ENCODE measurements at regions not wholly inside any gene's neighbourhood (a gene's known extent, or its start where the extent isn't known, plus 50 kb on each side); places are given as distances from the start of the nearest gene placed in this dataset.

DNA sequence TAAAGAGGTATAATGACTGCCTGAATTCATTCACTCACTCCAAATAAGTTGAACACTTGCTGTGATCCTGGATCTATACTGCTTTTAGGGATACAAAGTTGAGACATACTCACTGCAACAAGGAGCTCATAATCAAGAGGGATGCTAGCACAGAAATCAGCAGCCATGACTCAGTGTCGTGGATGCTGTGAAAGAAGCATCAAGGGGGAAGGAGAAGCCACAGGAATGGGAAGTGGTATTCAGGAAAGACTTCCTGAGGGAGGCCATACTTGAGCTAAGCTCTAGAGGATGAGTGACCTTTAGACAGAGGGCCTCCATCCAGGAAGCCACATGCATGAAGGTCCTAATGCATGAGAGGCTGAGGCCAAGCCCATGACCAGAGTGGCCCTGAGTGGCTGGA is 245.7 kb upstream of the RORA start:
- 71 to 92% methylated on average over 1 of the region's 1 CpG for WGBS, 2 donors
- H3K27ac ChIP-seq, result no peak overlapping the region
- no peak for DNase-seq
- intact Hi-C loops (cut with DNase I; ENCODE audit: low total_unique reads), result no loop called here
- H3K9me3 ChIP-seq, result no peaks in the 10 kb centered on the region
- H3K4me1 ChIP-seq, result no peaks in the 10 kb centered on the region
- no peaks in the 10 kb centered on the region for H3K36me3 ChIP-seq (ENCODE audit: low read depth, missing control alignments)
- H3K27me3 ChIP-seq, result no peaks in the 10 kb centered on the region
- TF ChIP-seq POLR2A (IDR thresholded peaks at IDR 0.05), result no peak
- TF ChIP-seq, protein P1, sequence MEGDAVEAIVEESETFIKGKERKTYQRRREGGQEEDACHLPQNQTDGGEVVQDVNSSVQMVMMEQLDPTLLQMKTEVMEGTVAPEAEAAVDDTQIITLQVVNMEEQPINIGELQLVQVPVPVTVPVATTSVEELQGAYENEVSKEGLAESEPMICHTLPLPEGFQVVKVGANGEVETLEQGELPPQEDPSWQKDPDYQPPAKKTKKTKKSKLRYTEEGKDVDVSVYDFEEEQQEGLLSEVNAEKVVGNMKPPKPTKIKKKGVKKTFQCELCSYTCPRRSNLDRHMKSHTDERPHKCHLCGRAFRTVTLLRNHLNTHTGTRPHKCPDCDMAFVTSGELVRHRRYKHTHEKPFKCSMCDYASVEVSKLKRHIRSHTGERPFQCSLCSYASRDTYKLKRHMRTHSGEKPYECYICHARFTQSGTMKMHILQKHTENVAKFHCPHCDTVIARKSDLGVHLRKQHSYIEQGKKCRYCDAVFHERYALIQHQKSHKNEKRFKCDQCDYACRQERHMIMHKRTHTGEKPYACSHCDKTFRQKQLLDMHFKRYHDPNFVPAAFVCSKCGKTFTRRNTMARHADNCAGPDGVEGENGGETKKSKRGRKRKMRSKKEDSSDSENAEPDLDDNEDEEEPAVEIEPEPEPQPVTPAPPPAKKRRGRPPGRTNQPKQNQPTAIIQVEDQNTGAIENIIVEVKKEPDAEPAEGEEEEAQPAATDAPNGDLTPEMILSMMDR (IDR thresholded peaks at IDR 0.05), result no peak
- no peak overlapping the region for H3K4me3 ChIP-seq

DNA sequence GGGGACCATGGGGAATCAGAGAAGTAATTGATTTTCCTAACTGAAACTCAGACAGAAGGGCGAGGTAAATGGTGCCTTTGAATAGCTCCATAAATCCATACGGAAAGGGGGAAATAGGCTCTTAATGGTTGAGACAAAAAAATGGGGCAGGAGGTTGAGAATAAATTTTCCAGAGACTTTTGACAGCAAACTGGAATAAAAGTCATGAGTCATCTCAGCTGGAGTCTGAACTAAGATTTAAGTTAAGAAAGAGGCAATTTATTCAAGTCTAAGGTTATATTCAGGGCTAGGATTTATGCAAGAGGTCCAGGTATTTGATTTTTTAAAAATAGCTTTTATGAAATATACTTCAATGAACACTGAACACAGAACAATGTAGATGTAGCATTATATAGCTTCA is 238.7 kb upstream of the RORA start:
- 65 to 69% methylated on average over 2 of the region's 2 CpGs for WGBS, 2 donors

DNA sequence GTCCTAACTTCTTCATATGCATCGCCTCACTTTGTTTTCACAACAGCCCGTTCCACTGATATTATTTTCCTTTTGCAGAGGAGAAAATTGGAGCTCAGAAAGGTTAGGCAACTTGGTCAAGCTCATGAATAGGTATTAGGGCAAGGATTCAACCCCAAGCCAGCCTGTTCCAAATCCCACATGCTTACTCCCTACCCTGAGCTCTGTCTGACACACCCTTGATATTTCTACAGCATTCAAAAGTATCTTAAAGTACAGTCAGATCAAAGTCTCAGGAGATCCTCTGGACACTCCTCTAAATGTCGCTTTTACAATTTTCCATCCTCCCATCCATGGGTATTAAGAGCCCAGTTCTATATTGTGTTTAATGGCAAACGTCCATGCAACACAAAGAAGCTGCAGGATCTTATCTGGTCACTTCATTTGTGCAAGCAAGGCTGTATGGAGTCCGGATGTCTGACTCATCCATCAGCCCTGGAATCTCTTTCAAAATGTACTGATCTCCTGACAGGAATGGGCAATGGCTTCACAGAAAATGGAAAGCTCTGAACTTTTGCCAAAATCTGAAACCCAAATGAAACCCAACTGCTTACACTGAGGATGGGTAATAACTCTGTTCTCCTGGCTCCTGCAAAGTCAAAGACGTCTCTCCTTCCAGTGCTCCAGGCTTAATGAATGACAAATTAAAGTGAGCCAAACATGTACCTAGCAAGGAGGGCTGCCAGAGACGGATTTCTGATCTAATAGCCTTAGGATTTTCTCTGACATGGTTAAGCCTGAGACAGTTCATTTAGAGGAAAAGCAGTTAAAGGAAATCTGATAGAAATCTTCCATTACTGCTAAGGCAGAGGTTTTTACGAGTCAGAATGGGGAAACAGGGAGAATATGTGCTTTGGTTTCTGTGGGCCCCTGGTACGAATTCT is 230.9 kb upstream of the RORA start:
- H3K27me3 ChIP-seq, result no peaks in the 10 kb centered on the region
- no peak overlapping the region for H3K27ac ChIP-seq
- DNase-seq, result no peak
- no peaks in the 10 kb centered on the region for H3K9me3 ChIP-seq
- 73 to 80% methylated on average over 8 to 9 of the region's 9 CpGs for WGBS, 2 donors
- no peak for TF ChIP-seq POLR2A (IDR thresholded peaks at IDR 0.05)
- TF ChIP-seq, protein P1 (IDR thresholded peaks at IDR 0.05), result no peak
- H3K36me3 ChIP-seq (ENCODE audit: low read depth, missing control alignments), result no peaks in the 10 kb centered on the region
- no peak overlapping the region for H3K4me3 ChIP-seq
- no peaks in the 10 kb centered on the region for H3K4me1 ChIP-seq
- intact Hi-C loops (cut with DNase I; ENCODE audit: low total_unique reads), result no loop called here

More for the DNA sequence above, 238.7 kb upstream of the RORA start:
- Histone ChIP-seq H3K9me3 (no peaks in the 10 kb centered on the region), H3K27ac (no peak overlapping the region), H3K4me3 (no peak overlapping the region), H3K36me3 (ENCODE audit: low read depth, missing control alignments) (no peaks in the 10 kb centered on the region), H3K4me1 (no peaks in the 10 kb centered on the region), H3K27me3 (no peaks in the 10 kb centered on the region)
- DNase-seq, result no peak
- intact Hi-C loops (cut with DNase I; ENCODE audit: low total_unique reads), result no loop called here
- TF ChIP-seq, protein P1 (IDR thresholded peaks at IDR 0.05), result no peak
- no peak for TF ChIP-seq POLR2A (IDR thresholded peaks at IDR 0.05)

DNA sequence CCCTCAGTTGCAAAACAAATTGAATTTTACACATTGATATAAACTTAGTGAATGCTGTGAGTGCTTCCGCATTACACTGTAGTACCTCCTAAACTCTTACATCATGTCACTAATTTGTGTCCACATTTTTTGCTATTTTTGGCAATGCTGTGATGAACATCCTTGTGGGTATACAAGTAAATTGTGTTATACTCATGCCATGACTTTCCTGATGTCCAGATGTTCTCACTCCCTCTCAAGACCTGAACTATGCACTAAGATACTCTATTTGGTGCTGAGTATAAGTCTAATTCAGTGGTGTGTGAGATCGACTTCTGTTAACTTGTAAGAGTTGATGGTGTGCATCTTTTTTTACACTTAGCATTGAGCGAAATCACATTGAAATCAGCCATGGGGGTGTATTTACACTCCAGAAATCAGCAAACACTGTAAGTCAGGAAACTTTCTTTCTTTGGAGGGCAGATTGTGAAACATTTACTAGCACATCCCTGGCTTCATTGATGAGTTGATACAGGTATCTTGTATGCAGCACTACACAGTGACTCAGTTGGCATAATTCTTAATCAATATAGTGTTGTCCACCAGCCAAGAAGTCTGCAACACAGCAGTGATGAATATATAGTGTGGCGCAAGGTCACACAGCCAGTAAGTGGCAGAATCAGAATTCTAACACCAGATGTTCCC is 228.1 kb upstream of the RORA start:
- H3K36me3 ChIP-seq (ENCODE audit: low read depth, missing control alignments), result no peaks in the 10 kb centered on the region
- intact Hi-C loops (cut with DNase I; ENCODE audit: low total_unique reads), result no loop called here
- WGBS, 2 donors, result 96 to 98% methylated on average over 4 of the region's 4 CpGs
- H3K9me3 ChIP-seq, result no peaks in the 10 kb centered on the region
- H3K27ac ChIP-seq, result no peak overlapping the region
- TF ChIP-seq POLR2A (IDR thresholded peaks at IDR 0.05), result no peak
- TF ChIP-seq, protein P1 (IDR thresholded peaks at IDR 0.05), result no peak
- no peak for DNase-seq
- no peak overlapping the region for H3K4me3 ChIP-seq
- H3K4me1 ChIP-seq, result no peaks in the 10 kb centered on the region
- H3K27me3 ChIP-seq, result no peaks in the 10 kb centered on the region
